AG08396 (cell line): ENCODE measurements at regions not wholly inside any gene's neighbourhood (a gene's known extent, or its start where the extent isn't known, plus 50 kb on each side); places are given as distances from the start of the nearest gene placed in this dataset.
"Not testable (repeated sequence)": the region's sequence is repeated elsewhere in the genome, so short reads cannot be mapped to it uniquely, and the experiment has no call there.

Experiments
- DNase-seq: peaks from one replicate; pipeline ENCODE4 v3.0.0; 2012; ENCODE audit warnings: low spot score, mixed read lengths

- no peak for DNase-seq
Measured at GRCh38 chr14:106488291-106488690, 961.9 kb downstream of the TMEM121 start.

GRCh38 chr14:106489112-106489881 lies 962.9 kb downstream of the TMEM121 start:
- DNase-seq = no peak

GRCh38 chr14:106490442-106490841 lies 964.1 kb downstream of the TMEM121 start:
- DNase-seq = no peak

- DNase-seq = no peak
Measured at GRCh38 chr14:106491851-106492250, 965.5 kb downstream of the TMEM121 start.

- no peak for DNase-seq
Measured at GRCh38 chr14:106493962-106494823, 967.8 kb downstream of the TMEM121 start.

GRCh38 chr14:106500571-106500970 lies 974.2 kb downstream of the TMEM121 start:
- no peak for DNase-seq

- no peak for DNase-seq
Measured at GRCh38 chr14:106501898-106502297, 975.5 kb downstream of the TMEM121 start.

- no peak for DNase-seq
Measured at GRCh38 chr14:106505366-106505765, 979.0 kb downstream of the TMEM121 start.

GRCh38 chr14:106506881-106507305 lies 980.5 kb downstream of the TMEM121 start:
- DNase-seq = no peak

GRCh38 chr14:106507354-106507753 lies 981.0 kb downstream of the TMEM121 start:
- DNase-seq = no peak

- no peak for DNase-seq
Measured at GRCh38 chr14:106508216-106508615, 981.8 kb downstream of the TMEM121 start.

- no peak for DNase-seq
Measured at GRCh38 chr14:106509176-106509575, 982.8 kb downstream of the TMEM121 start.

- DNase-seq = no peak
Measured at GRCh38 chr14:106509807-106510206, 983.4 kb downstream of the TMEM121 start.

GRCh38 chr14:106511006-106511799 lies 984.8 kb downstream of the TMEM121 start:
- DNase-seq = no peak

GRCh38 chr14:106511800-106512198 lies 985.4 kb downstream of the TMEM121 start:
- no peak for DNase-seq

- DNase-seq = no peak
Measured at GRCh38 chr14:106513302-106513701, 986.9 kb downstream of the TMEM121 start.

GRCh38 chr14:106518054-106518943 lies 991.9 kb downstream of the TMEM121 start:
- no peak for DNase-seq

GRCh38 chr14:106522118-106522517 lies 995.7 kb downstream of the TMEM121 start:
- not testable (repeated sequence) for DNase-seq

- no peak for DNase-seq
Measured at GRCh38 chr14:106522990-106523389, 996.6 kb downstream of the TMEM121 start.

GRCh38 chr14:106528717-106529116 lies 1002.3 kb downstream of the TMEM121 start:
- DNase-seq = no peak

- DNase-seq = no peak
Measured at GRCh38 chr14:106530031-106530422, 1003.6 kb downstream of the TMEM121 start.
